Immature natural killer cell (primary cell): ENCODE measurements at regions not wholly inside any gene's neighbourhood (a gene's known extent, or its start where the extent isn't known, plus 50 kb on each side); places are given as distances from the start of the nearest gene placed in this dataset.

ENCODE experiments used
- DNase-seq, 3 donors: peaks; one replicate each; pipeline ENCODE4 v3.0.0; 2022; ENCODE audit warnings: mixed read lengths in 1 of 3
- H3K27ac Mint-ChIP-seq, 6 donors: one replicate each; pipeline ENCODE4 v1.8.0; 2020; ENCODE audit warnings: mixed read lengths in 6 of 6, mild to moderate bottlenecking in 5 of 6, inconsistent platforms in 4 of 6, moderate library complexity in 3 of 6
- H3K27me3 Mint-ChIP-seq, 3 donors: one replicate each; pipeline ENCODE4 v1.8.0; 2020 to 2021; ENCODE audit warnings: low read depth in 3 of 3, mild to moderate bottlenecking in 3 of 3, mixed read lengths in 3 of 3, moderate library complexity in 3 of 3, inconsistent platforms in 1 of 3
- H3K36me3 Mint-ChIP-seq, 3 donors: one replicate each; pipeline ENCODE4 v1.8.0; 2020; ENCODE audit warnings: mixed read lengths in 3 of 3, inconsistent platforms in 2 of 3, mild to moderate bottlenecking in 2 of 3
- H3K4me1 Mint-ChIP-seq, 2 donors: one replicate each; pipeline ENCODE4 v1.8.0; 2020; ENCODE audit warnings: inconsistent platforms in 2 of 2, mild to moderate bottlenecking in 2 of 2, mixed read lengths in 2 of 2, moderate library complexity in 1 of 2
- H3K4me3 Mint-ChIP-seq, 5 donors: one replicate each; pipeline ENCODE4 v1.8.0; 2020; ENCODE audit warnings: mild to moderate bottlenecking in 5 of 5, mixed read lengths in 5 of 5, inconsistent platforms in 3 of 5, moderate library complexity in 3 of 5
- H3K9me3 Mint-ChIP-seq, 6 donors: one replicate each; pipeline ENCODE4 v1.8.0; 2020; ENCODE audit warnings: mild to moderate bottlenecking in 6 of 6, mixed read lengths in 6 of 6, inconsistent platforms in 4 of 6, moderate library complexity in 3 of 6

- no peak overlapping the region for H3K27ac Mint-ChIP-seq
- H3K9me3 Mint-ChIP-seq = peaks cover 0 to 1% (median 0%) of the 10 kb centered on the region in 6 donors
- peaks cover 0 to 9% (median 0%) of the 10 kb centered on the region in 3 donors for H3K36me3 Mint-ChIP-seq
- no peaks in the 10 kb centered on the region for H3K4me1 Mint-ChIP-seq
- no peak for DNase-seq
- H3K4me3 Mint-ChIP-seq = no peak overlapping the region
- peaks cover 0 to 3% (median 1%) of the 10 kb centered on the region in 3 donors for H3K27me3 Mint-ChIP-seq
Measured at GRCh38 chr13:44157606-44158005, 216.0 kb upstream of the SERP2 start.

- H3K9me3 Mint-ChIP-seq = peaks cover 0 to 1% (median 0%) of the 10 kb centered on the region in 6 donors
- H3K27ac Mint-ChIP-seq = no peak overlapping the region
- H3K4me1 Mint-ChIP-seq = no peaks in the 10 kb centered on the region
- H3K27me3 Mint-ChIP-seq = peaks cover 0 to 3% (median 1%) of the 10 kb centered on the region in 3 donors
- H3K4me3 Mint-ChIP-seq = no peak overlapping the region
- DNase-seq = no peak
- peaks cover 0 to 9% (median 0%) of the 10 kb centered on the region in 3 donors for H3K36me3 Mint-ChIP-seq
Measured at GRCh38 chr13:44158098-44158521, 215.5 kb upstream of the SERP2 start.

- H3K36me3 Mint-ChIP-seq = peaks cover 0 to 9% (median 0%) of the 10 kb centered on the region in 3 donors
- DNase-seq = no peak
- H3K27ac Mint-ChIP-seq = no peak overlapping the region
- no peak overlapping the region for H3K4me3 Mint-ChIP-seq
- peaks cover 0 to 3% (median 1%) of the 10 kb centered on the region in 3 donors for H3K27me3 Mint-ChIP-seq
- peaks cover 0 to 1% (median 0%) of the 10 kb centered on the region in 6 donors for H3K9me3 Mint-ChIP-seq
- no peaks in the 10 kb centered on the region for H3K4me1 Mint-ChIP-seq
Measured at GRCh38 chr13:44158881-44159632, 214.6 kb upstream of the SERP2 start.

- no peak for DNase-seq
- H3K27me3 Mint-ChIP-seq = peaks cover 0 to 5% (median 0%) of the 10 kb centered on the region in 3 donors
- H3K36me3 Mint-ChIP-seq = peaks cover 0 to 6% (median 0%) of the 10 kb centered on the region in 3 donors
- H3K27ac Mint-ChIP-seq = no peak overlapping the region
- H3K9me3 Mint-ChIP-seq = peaks cover 0 to 1% (median 0%) of the 10 kb centered on the region in 6 donors
- no peaks in the 10 kb centered on the region for H3K4me1 Mint-ChIP-seq
- no peak overlapping the region for H3K4me3 Mint-ChIP-seq
Measured at GRCh38 chr13:44159633-44160279, 213.9 kb upstream of the SERP2 start.

- no peak for DNase-seq
- H3K36me3 Mint-ChIP-seq = no peaks in the 10 kb centered on the region
- no peaks in the 10 kb centered on the region for H3K4me1 Mint-ChIP-seq
- peaks cover 0 to 5% (median 0%) of the 10 kb centered on the region in 3 donors for H3K27me3 Mint-ChIP-seq
- H3K27ac Mint-ChIP-seq = no peak overlapping the region
- no peak overlapping the region for H3K4me3 Mint-ChIP-seq
- H3K9me3 Mint-ChIP-seq = peaks cover 0 to 1% (median 0%) of the 10 kb centered on the region in 6 donors
Measured at GRCh38 chr13:44160591-44161191, 212.9 kb upstream of the SERP2 start.

- no peaks in the 10 kb centered on the region for H3K4me1 Mint-ChIP-seq
- no peaks in the 10 kb centered on the region for H3K36me3 Mint-ChIP-seq
- no peak overlapping the region for H3K27ac Mint-ChIP-seq
- H3K9me3 Mint-ChIP-seq = peaks cover 0 to 1% (median 0%) of the 10 kb centered on the region in 6 donors
- DNase-seq = no peak
- peaks cover 0 to 2% (median 0%) of the 10 kb centered on the region in 3 donors for H3K27me3 Mint-ChIP-seq
- no peak overlapping the region for H3K4me3 Mint-ChIP-seq
Measured at GRCh38 chr13:44163108-44163507, 210.5 kb upstream of the SERP2 start.

GRCh38 chr13:44165221-44165888 lies 208.3 kb upstream of the SERP2 start:
- no peaks in the 10 kb centered on the region for H3K4me1 Mint-ChIP-seq
- H3K4me3 Mint-ChIP-seq = no peak overlapping the region
- H3K27ac Mint-ChIP-seq = no peak overlapping the region
- peaks cover 0 to 2% (median 2%) of the 10 kb centered on the region in 3 donors for H3K27me3 Mint-ChIP-seq
- H3K36me3 Mint-ChIP-seq = peaks cover 0 to 4% (median 0%) of the 10 kb centered on the region in 3 donors
- no peaks in the 10 kb centered on the region for H3K9me3 Mint-ChIP-seq
- DNase-seq = no peak

GRCh38 chr13:44165889-44166496 lies 207.6 kb upstream of the SERP2 start:
- DNase-seq = no peak
- H3K27me3 Mint-ChIP-seq = peaks cover 0 to 2% (median 2%) of the 10 kb centered on the region in 3 donors
- no peak overlapping the region for H3K4me3 Mint-ChIP-seq
- no peaks in the 10 kb centered on the region for H3K4me1 Mint-ChIP-seq
- H3K27ac Mint-ChIP-seq = no peak overlapping the region
- peaks cover 0 to 4% (median 0%) of the 10 kb centered on the region in 3 donors for H3K36me3 Mint-ChIP-seq
- peaks cover 0 to 2% (median 0%) of the 10 kb centered on the region in 6 donors for H3K9me3 Mint-ChIP-seq

GRCh38 chr13:44169018-44169911 lies 204.4 kb upstream of the SERP2 start:
- H3K36me3 Mint-ChIP-seq = peaks cover 0 to 4% (median 0%) of the 10 kb centered on the region in 3 donors
- H3K27ac Mint-ChIP-seq = no peak overlapping the region
- H3K27me3 Mint-ChIP-seq = peaks cover 0 to 5% (median 1%) of the 10 kb centered on the region in 3 donors
- no peak overlapping the region for H3K4me3 Mint-ChIP-seq
- peaks cover 0 to 2% (median 0%) of the 10 kb centered on the region in 6 donors for H3K9me3 Mint-ChIP-seq
- no peak for DNase-seq
- H3K4me1 Mint-ChIP-seq = no peaks in the 10 kb centered on the region

GRCh38 chr13:44170731-44171130 lies 202.9 kb upstream of the SERP2 start:
- Mint-ChIP-seq H3K27ac (no peak overlapping the region), H3K4me1 (no peaks in the 10 kb centered on the region), H3K27me3 (peaks cover 0 to 5% (median 0%) of the 10 kb centered on the region in 3 donors), H3K36me3 (peaks cover 0 to 5% (median 0%) of the 10 kb centered on the region in 3 donors), H3K4me3 (no peak overlapping the region), H3K9me3 (peaks cover 0 to 2% (median 0%) of the 10 kb centered on the region in 6 donors)
- no peak for DNase-seq

GRCh38 chr13:44171156-44171555 lies 202.5 kb upstream of the SERP2 start:
- H3K4me3 Mint-ChIP-seq = no peak overlapping the region
- no peak overlapping the region for H3K27ac Mint-ChIP-seq
- peaks cover 0 to 2% (median 0%) of the 10 kb centered on the region in 6 donors for H3K9me3 Mint-ChIP-seq
- DNase-seq = no peak
- H3K36me3 Mint-ChIP-seq = peaks cover 0 to 8% (median 0%) of the 10 kb centered on the region in 3 donors
- no peaks in the 10 kb centered on the region for H3K4me1 Mint-ChIP-seq
- H3K27me3 Mint-ChIP-seq = peaks cover 0 to 5% (median 0%) of the 10 kb centered on the region in 3 donors

- Mint-ChIP-seq H3K4me3 (no peak overlapping the region), H3K9me3 (peaks cover 0 to 2% (median 0%) of the 10 kb centered on the region in 6 donors), H3K36me3 (peaks cover 0 to 8% (median 0%) of the 10 kb centered on the region in 3 donors), H3K27me3 (peaks cover 0 to 5% (median 0%) of the 10 kb centered on the region in 3 donors), H3K4me1 (no peaks in the 10 kb centered on the region), H3K27ac (no peak overlapping the region)
- DNase-seq = no peak
Measured at GRCh38 chr13:44171861-44172260, 201.8 kb upstream of the SERP2 start.
